GM23338 (cell line): ENCODE measurements at regions not wholly inside any gene's neighbourhood (a gene's known extent, or its start where the extent isn't known, plus 50 kb on each side); places are given as distances from the start of the nearest gene placed in this dataset.

Experiments
- ATAC-seq: fragments of 200-7000 bp; cut with Tn5 transposase; 3 replicates; pipeline ENCODE4 v1.9.1; 2020
- DNase-seq: peaks from one replicate; pipeline ENCODE4 v3.0.0-alpha.2; 2015; ENCODE audit warnings: low spot score
- H2AFZ ChIP-seq: fragments of 200-600 bp; sonication (generic); 2 replicates; pipeline ENCODE4 v1.8.0; 2016; ENCODE audit warnings: antibody characterized with exemption, mild to moderate bottlenecking, moderate library complexity
- H3F3A ChIP-seq: fragments of 200-600 bp; sonication (generic); replicated peaks from 2 replicates; pipeline ENCODE4 v1.8.0; 2017; ENCODE audit warnings: antibody characterized with exemption, mixed run types, low read depth
- H3K27ac ChIP-seq: fragments of 200-600 bp; sonication (generic); 2 replicates; pipeline ENCODE4 v1.6.1; 2016; ENCODE audit warnings: low read depth
- H3K27me3 ChIP-seq: fragments of 200-600 bp; sonication (generic); 2 replicates; pipeline ENCODE4 v1.8.0; 2016; ENCODE audit warnings: mild to moderate bottlenecking, mixed run types, moderate library complexity; ENCODE audit not compliant: insufficient read depth
- H3K36me3 ChIP-seq: fragments of 200-600 bp; sonication (generic); 2 replicates; pipeline ENCODE4 v1.8.0; 2016; ENCODE audit warnings: mild to moderate bottlenecking; ENCODE audit not compliant: insufficient read depth
- H3K4me1 ChIP-seq: fragments of 200-600 bp; sonication (generic); 2 replicates; pipeline ENCODE4 v1.8.0; 2016; ENCODE audit warnings: mild to moderate bottlenecking, moderate library complexity; ENCODE audit not compliant: insufficient read depth
- H3K4me2 ChIP-seq: fragments of 200-600 bp; sonication (generic); 2 replicates; pipeline ENCODE4 v1.7.1; 2017; ENCODE audit warnings: mixed run types
- H3K4me3 ChIP-seq: fragments of 200-600 bp; sonication (generic); 2 replicates; pipeline ENCODE4 v1.6.1; 2016; ENCODE audit warnings: mixed run types
- H3K79me2 ChIP-seq: fragments of 200-600 bp; sonication (generic); replicated peaks from 2 replicates; pipeline ENCODE4 v1.8.0; 2017; ENCODE audit warnings: mild to moderate bottlenecking; ENCODE audit not compliant: insufficient read depth
- H3K9me2 ChIP-seq: fragments of 200-600 bp; sonication (generic); 2 replicates; pipeline ENCODE4 v1.8.0; 2017; ENCODE audit not compliant: insufficient read depth
- H4K20me1 ChIP-seq: fragments of 200-600 bp; sonication (generic); replicated peaks from 2 replicates; pipeline ENCODE4 v1.8.0; 2017; ENCODE audit warnings: mild to moderate bottlenecking; ENCODE audit not compliant: insufficient read depth
- H3K27ac Mint-ChIP-seq: 2 replicates; pipeline ENCODE4 v1.8.0; 2020; ENCODE audit warnings: inconsistent platforms, mild to moderate bottlenecking, moderate library complexity, mixed read lengths
- H3K27me3 Mint-ChIP-seq: 3 replicates; pipeline ENCODE4 v1.8.0; 2022; ENCODE audit warnings: low read depth, mild to moderate bottlenecking, moderate library complexity, mixed read lengths, inconsistent platforms; ENCODE audit not compliant: insufficient read depth, poor library complexity
- H3K36me3 Mint-ChIP-seq: 3 replicates; pipeline ENCODE4 v1.8.0; 2021; ENCODE audit warnings: low read depth, mild to moderate bottlenecking, inconsistent platforms, moderate library complexity, mixed read lengths
- H3K4me1 Mint-ChIP-seq: 3 replicates; pipeline ENCODE4 v1.8.0; 2020; ENCODE audit warnings: mild to moderate bottlenecking, inconsistent platforms, mixed read lengths
- H3K4me3 Mint-ChIP-seq: 3 replicates; pipeline ENCODE4 v1.8.0; 2021; ENCODE audit warnings: moderate library complexity, mild to moderate bottlenecking, inconsistent platforms, mixed read lengths
- H3K9me3 Mint-ChIP-seq: 3 replicates; pipeline ENCODE4 v1.8.0; 2020; ENCODE audit warnings: moderate library complexity, mild to moderate bottlenecking, inconsistent platforms, mixed read lengths
- CREB1 ChIP-seq: fragments of 250-450 bp; sonication (Bioruptor Pico); IDR thresholded peaks from 2 replicates; pipeline ENCODE4 v1.5.0; 2020; ENCODE audit warnings: low read depth, mild to moderate bottlenecking, moderate library complexity
- CTCF ChIP-seq, 2 experiments: fragments of 200-600 bp in 1 of 2; sonication (generic) in 1 of 2; conservative IDR thresholded peaks; 2 replicates each; pipeline versions ENCODE4 v1.5.1 to v1.6.1; 2016 to 2017; ENCODE audit warnings: antibody characterized with exemption in 2 of 2, low read depth in 2 of 2, mild to moderate bottlenecking in 2 of 2, moderate library complexity in 1 of 2
- ETS1 ChIP-seq: IDR thresholded peaks from 2 replicates; pipeline ENCODE4 v1.6.1; 2016; ENCODE audit warnings: antibody characterized with exemption
- EZH2 ChIP-seq: fragments of 200-600 bp; sonication (generic); IDR thresholded peaks from one replicate; pipeline ENCODE4 v1.8.0; 2017; ENCODE audit warnings: antibody characterized with exemption, mild to moderate bottlenecking, low read depth; ENCODE audit not compliant: unreplicated experiment
- EZH2phosphoT487 ChIP-seq: fragments of 200-600 bp; sonication (generic); IDR thresholded peaks from one replicate; pipeline ENCODE4 v1.8.1; 2018; ENCODE audit warnings: antibody characterized with exemption; ENCODE audit not compliant: unreplicated experiment
- JUNB ChIP-seq: IDR thresholded peaks from one replicate; pipeline ENCODE4 v1.6.1; 2016; ENCODE audit warnings: antibody characterized with exemption; ENCODE audit not compliant: unreplicated experiment
- NANOG ChIP-seq: IDR thresholded peaks from 2 replicates; pipeline ENCODE4 v1.6.1; 2016; ENCODE audit warnings: antibody characterized with exemption, borderline replicate concordance
- POLR2AphosphoS5 ChIP-seq: IDR thresholded peaks from 2 replicates; pipeline ENCODE4 v1.6.1; 2016; ENCODE audit warnings: antibody characterized with exemption, low read depth
- REST ChIP-seq: IDR thresholded peaks from one replicate; pipeline ENCODE4 v1.6.1; 2018; ENCODE audit warnings: antibody characterized with exemption; ENCODE audit not compliant: unreplicated experiment
- STAT1 ChIP-seq: IDR thresholded peaks from one replicate; pipeline ENCODE4 v1.6.1; 2016; ENCODE audit warnings: antibody characterized with exemption; ENCODE audit not compliant: unreplicated experiment
- ZNF114 ChIP-seq: fragments of 250-450 bp; sonication (Bioruptor Pico); IDR thresholded peaks from 2 replicates; pipeline ENCODE4 v1.5.0; 2020; ENCODE audit warnings: mild to moderate bottlenecking, moderate library complexity
- ZNF331 ChIP-seq: fragments of 250-450 bp; sonication (Bioruptor Pico); IDR thresholded peaks from 2 replicates; pipeline ENCODE4 v1.5.0; 2020; ENCODE audit warnings: low read depth, mild to moderate bottlenecking, moderate library complexity
- ZNF462 ChIP-seq: fragments of 250-450 bp; sonication (Bioruptor Pico); IDR thresholded peaks from 2 replicates; pipeline ENCODE4 v1.5.0; 2020; ENCODE audit warnings: mild to moderate bottlenecking, moderate library complexity

GRCh38 chr2:16495509-16496208 lies 170.0 kb downstream of the CYRIA start:
- Mint-ChIP-seq H3K36me3 (no peaks in the 10 kb centered on the region; the same call in 2 of the 3 replicates), H3K27ac (no peak overlapping the region), H3K9me3 (no peaks in the 10 kb centered on the region), H3K4me1 (no peaks in the 10 kb centered on the region), H3K4me3 (no peak overlapping the region), H3K27me3 (peaks cover 2% of the 10 kb centered on the region)
- TF ChIP-seq POLR2AphosphoS5 (no peak), CREB1 (CRISPR knock-in tag) (no peak), JUNB (no peak), ZNF462 (CRISPR knock-in tag) (no peak), ZNF114 (CRISPR knock-in tag) (no peak), NANOG (no peak), ZNF331 (CRISPR knock-in tag) (no peak), CTCF (conservative IDR thresholded peaks at IDR 0.05; ENCODE audit: low read depth in 2 of 2) (no peak), REST (no peak), STAT1 (no peak), EZH2 (no peak), EZH2phosphoT487 (no peak), ETS1 (no peak)
- H3K79me2 ChIP-seq, result no peaks in the 10 kb centered on the region
- DNase-seq, result no peak
- H3K4me3 ChIP-seq, result no peak overlapping the region
- H3K4me2 ChIP-seq, result no peak overlapping the region
- no peaks in the 10 kb centered on the region; the same call in 1 of the 2 replicates for H3K9me2 ChIP-seq
- H3F3A ChIP-seq, result no peaks in the 10 kb centered on the region
- H2AFZ ChIP-seq, result no peak overlapping the region
- H3K27ac ChIP-seq, result no peak overlapping the region
- H3K4me1 ChIP-seq, result no peaks in the 10 kb centered on the region
- H4K20me1 ChIP-seq, result no peaks in the 10 kb centered on the region
- no peaks in the 10 kb centered on the region for H3K27me3 ChIP-seq
- no peaks in the 10 kb centered on the region for H3K36me3 ChIP-seq
- ATAC-seq, result no peak
